Esophagus muscularis mucosa (tissue), 3 donors: ENCODE measurements at regions not wholly inside any gene's neighbourhood (a gene's known extent, or its start where the extent isn't known, plus 50 kb on each side); places are given as distances from the start of the nearest gene placed in this dataset.

Experiments
- EP300 ChIP-seq: sonication (generic); formaldehyde crosslinking; IDR thresholded peaks from one replicate; pipeline ENCODE4 v1.6.1; 2017; ENCODE audit warnings: antibody characterized with exemption
- TF ChIP-seq, protein P1 (sequence below), 3 experiments: fragments of 200-600 bp in 2 of 3; fragments of 450-650 bp in 1 of 3; sonication (generic) in 2 of 3; IDR thresholded peaks; one replicate each; pipeline ENCODE4 v1.5.1; 2017 to 2019; ENCODE audit warnings: antibody characterized with exemption in 3 of 3, mild to moderate bottlenecking in 2 of 3, moderate library complexity in 1 of 3

DNA sequence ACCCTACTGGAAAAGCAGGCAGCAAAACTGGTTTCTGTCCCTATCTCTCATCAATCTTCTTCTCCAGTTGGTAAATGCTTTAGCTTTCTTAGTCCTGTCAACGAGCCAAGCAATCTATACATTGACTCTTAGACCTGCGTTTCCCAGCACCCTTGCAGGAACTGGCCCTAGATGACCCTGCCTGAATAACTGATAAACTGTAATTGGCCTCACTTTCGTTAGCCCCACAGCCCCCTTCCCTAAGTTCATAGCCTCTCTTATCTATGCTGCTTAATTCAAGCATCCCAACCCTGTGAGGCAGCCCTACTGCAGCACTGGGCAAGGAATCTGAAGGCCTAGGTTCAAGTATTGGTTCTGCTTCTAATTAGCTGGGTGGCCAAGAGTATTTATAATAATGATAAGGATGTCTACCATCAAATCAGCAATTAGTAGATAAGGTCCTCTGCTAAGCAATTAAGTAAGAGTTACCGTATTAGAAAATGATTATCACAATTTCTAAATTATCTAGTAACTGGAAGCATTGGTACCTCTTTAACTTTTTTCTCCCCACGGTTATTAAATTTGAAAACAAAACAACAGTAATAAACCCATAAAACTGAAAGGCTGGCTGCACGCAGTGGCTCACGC is 86.4 kb upstream of the RMDN2 start:
- TF ChIP-seq EP300 = no peak
- TF ChIP-seq, protein P1, sequence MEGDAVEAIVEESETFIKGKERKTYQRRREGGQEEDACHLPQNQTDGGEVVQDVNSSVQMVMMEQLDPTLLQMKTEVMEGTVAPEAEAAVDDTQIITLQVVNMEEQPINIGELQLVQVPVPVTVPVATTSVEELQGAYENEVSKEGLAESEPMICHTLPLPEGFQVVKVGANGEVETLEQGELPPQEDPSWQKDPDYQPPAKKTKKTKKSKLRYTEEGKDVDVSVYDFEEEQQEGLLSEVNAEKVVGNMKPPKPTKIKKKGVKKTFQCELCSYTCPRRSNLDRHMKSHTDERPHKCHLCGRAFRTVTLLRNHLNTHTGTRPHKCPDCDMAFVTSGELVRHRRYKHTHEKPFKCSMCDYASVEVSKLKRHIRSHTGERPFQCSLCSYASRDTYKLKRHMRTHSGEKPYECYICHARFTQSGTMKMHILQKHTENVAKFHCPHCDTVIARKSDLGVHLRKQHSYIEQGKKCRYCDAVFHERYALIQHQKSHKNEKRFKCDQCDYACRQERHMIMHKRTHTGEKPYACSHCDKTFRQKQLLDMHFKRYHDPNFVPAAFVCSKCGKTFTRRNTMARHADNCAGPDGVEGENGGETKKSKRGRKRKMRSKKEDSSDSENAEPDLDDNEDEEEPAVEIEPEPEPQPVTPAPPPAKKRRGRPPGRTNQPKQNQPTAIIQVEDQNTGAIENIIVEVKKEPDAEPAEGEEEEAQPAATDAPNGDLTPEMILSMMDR (IDR thresholded peaks at IDR 0.05) = no peak
